ENCODE measurements at regions not wholly inside any gene's neighbourhood (a gene's known extent, or its start where the extent isn't known, plus 50 kb on each side); places are given as distances from the start of the nearest gene placed in this dataset.
"Not testable (repeated sequence)": the region's sequence is repeated elsewhere in the genome, so short reads cannot be mapped to it uniquely, and the experiment has no call there.

DNA sequence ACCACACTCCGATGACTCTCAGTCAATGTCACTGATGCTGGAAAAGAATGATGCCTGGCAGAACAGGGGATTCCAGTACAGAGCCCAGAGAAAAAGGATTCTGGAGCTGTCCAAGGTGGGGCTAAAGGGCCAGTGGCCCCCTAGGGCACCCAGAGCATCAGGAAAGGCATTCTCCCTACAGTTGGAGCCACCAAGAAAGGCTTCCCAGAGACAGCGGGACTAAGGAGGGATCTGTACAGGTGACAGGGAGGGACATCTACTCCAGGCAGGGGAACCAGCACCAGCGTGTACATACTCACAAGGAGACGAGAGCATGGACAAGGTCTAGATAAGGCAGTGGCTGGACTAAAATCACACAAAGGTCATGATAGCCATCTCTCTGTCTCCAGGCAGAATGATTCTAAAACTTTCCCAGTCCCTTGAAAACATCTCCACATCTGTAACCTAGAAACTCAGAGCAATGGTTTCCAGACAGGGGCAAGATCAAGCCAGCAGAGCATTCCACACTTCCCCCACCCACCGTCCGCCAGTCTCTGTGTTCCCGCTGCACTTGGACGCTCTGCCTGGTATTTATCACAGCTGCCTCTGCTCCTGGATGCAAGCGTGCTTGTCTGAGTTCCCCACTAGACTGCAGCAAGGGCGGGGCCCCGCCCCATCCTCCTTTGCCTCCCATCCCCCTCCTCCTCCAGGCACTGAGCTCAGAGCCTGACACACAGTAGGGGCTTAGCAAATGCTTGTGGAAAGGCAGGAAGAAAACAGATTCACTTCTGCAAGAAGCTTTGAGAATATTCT is 111.6 kb upstream of the ZC3H12A start:
- H3K9me3 ChIP-seq (ENCODE audit: control extremely low read depth in 1 of 3, control insufficient read depth in 2 of 3, insufficient read depth in 1 of 3, low read length in 2 of 3) = peaks cover 0 to 4% (median 0%) of the 10 kb centered on the region in 3 donors
- 42% methylated on average over 9 of the region's 11 CpGs for WGBS (ENCODE audit: insufficient coverage)
- Mint-ChIP-seq H3K4me1 (no peaks in the 10 kb centered on the region), H3K27me3 (peaks cover 49% of the 10 kb centered on the region), H3K9me3 (ENCODE audit: insufficient read depth) (no peaks in the 10 kb centered on the region), H3K4me3 (no peak overlapping the region), H3K27ac (no peak overlapping the region)
- no peaks in the 10 kb centered on the region for H4K20me1 ChIP-seq (ENCODE audit: control insufficient read depth, insufficient read depth, low read length, poor library complexity, severe bottlenecking)
- no peak for TF ChIP-seq EZH2 (IDR thresholded peaks at IDR 0.05; ENCODE audit: borderline replicate concordance, insufficient read depth, low read depth, low read length, poor library complexity, severe bottlenecking)
- no peak for TF ChIP-seq CTCF (IDR thresholded peaks at IDR 0.05)
- intact Hi-C loops (cut with micrococcal nuclease) = no loop called here
- ChIA-PET CTCF (no interaction called here), POLR2A (no interaction called here)
- ATAC-seq (ENCODE audit: low read depth) (no peak), DNase-seq (no peak)
- H3K9ac ChIP-seq (ENCODE audit: low read length) = no peak overlapping the region
- peaks cover 0 to 17% (median 3%) of the 10 kb centered on the region in 4 experiments for H3K27me3 ChIP-seq (replicated peaks in 1 of 4; ENCODE audit: control extremely low read depth in 1 of 4, control insufficient read depth in 3 of 4, insufficient read depth in 4 of 4, low read length in 3 of 4)
- H2AFZ ChIP-seq (ENCODE audit: insufficient read depth, low read depth, low read length, poor library complexity, severe bottlenecking) = no peak overlapping the region
- no peaks in the 10 kb centered on the region for H3K36me3 ChIP-seq (replicated peaks in 1 of 2; ENCODE audit: control extremely low read depth in 1 of 2, control insufficient read depth in 1 of 2, extremely low read depth in 1 of 2, insufficient read depth in 2 of 2, low read length in 1 of 2)
- no peak overlapping the region for H3K27ac ChIP-seq (ENCODE audit: low read length in 2 of 2)
- H3K79me2 ChIP-seq (ENCODE audit: control insufficient read depth, insufficient read depth, low read length) = no peaks in the 10 kb centered on the region
- no peak overlapping the region for H3K4me3 ChIP-seq (ENCODE audit: control extremely low read depth in 1 of 5, extremely low read depth in 1 of 5, insufficient read depth in 1 of 5, low read depth in 2 of 5, low read length in 4 of 5)
- no peak overlapping the region for H3K4me2 ChIP-seq (replicated peaks; ENCODE audit: low read depth, low read length, poor library complexity, severe bottlenecking)
- H3K4me1 ChIP-seq (ENCODE audit: control insufficient read depth in 2 of 2, insufficient read depth in 2 of 2, low read length in 2 of 2) = no peaks in the 10 kb centered on the region

GRCh38 chr1:37363535-37363934 is 110.8 kb upstream of the ZC3H12A start:
- TF ChIP-seq EZH2 (IDR thresholded peaks at IDR 0.05; ENCODE audit: borderline replicate concordance, insufficient read depth, low read depth, low read length, poor library complexity, severe bottlenecking) (no peak), CTCF (IDR thresholded peaks at IDR 0.05) (no peak)
- H3K9ac ChIP-seq (ENCODE audit: low read length) = no peak overlapping the region
- peaks cover 0 to 4% (median 0%) of the 10 kb centered on the region in 3 donors for H3K9me3 ChIP-seq (ENCODE audit: control extremely low read depth in 1 of 3, control insufficient read depth in 2 of 3, insufficient read depth in 1 of 3, low read length in 2 of 3)
- peaks cover 0 to 6% of the 10 kb centered on the region in 2 donors for H3K4me1 ChIP-seq (ENCODE audit: control insufficient read depth in 2 of 2, insufficient read depth in 2 of 2, low read length in 2 of 2)
- peaks cover 6% of the 10 kb centered on the region for H3K4me1 Mint-ChIP-seq
- WGBS (ENCODE audit: insufficient coverage) = 80% methylated on average over 3 of the region's 4 CpGs
- H3K27ac ChIP-seq (ENCODE audit: low read length in 2 of 2) = no peak overlapping the region
- intact Hi-C loops (cut with micrococcal nuclease) = no loop called here
- H3K27me3 ChIP-seq (replicated peaks in 1 of 4; ENCODE audit: control extremely low read depth in 1 of 4, control insufficient read depth in 3 of 4, insufficient read depth in 4 of 4, low read length in 3 of 4) = peaks cover 0 to 17% (median 3%) of the 10 kb centered on the region in 4 experiments
- CTCF ChIA-PET = no interaction called here
- H3K27ac Mint-ChIP-seq = no peak overlapping the region
- no peak overlapping the region for H3K4me2 ChIP-seq (replicated peaks; ENCODE audit: low read depth, low read length, poor library complexity, severe bottlenecking)
- no peaks in the 10 kb centered on the region for H3K36me3 ChIP-seq (replicated peaks in 1 of 2; ENCODE audit: control extremely low read depth in 1 of 2, control insufficient read depth in 1 of 2, extremely low read depth in 1 of 2, insufficient read depth in 2 of 2, low read length in 1 of 2)
- POLR2A ChIA-PET = no interaction called here
- ATAC-seq (ENCODE audit: low read depth) = no peak
- H3K4me3 ChIP-seq (ENCODE audit: control extremely low read depth in 1 of 5, extremely low read depth in 1 of 5, insufficient read depth in 1 of 5, low read depth in 2 of 5, low read length in 4 of 5) = no peak overlapping the region
- H3K27me3 Mint-ChIP-seq = peaks cover 43% of the 10 kb centered on the region
- no peaks in the 10 kb centered on the region for H4K20me1 ChIP-seq (ENCODE audit: control insufficient read depth, insufficient read depth, low read length, poor library complexity, severe bottlenecking)
- H3K79me2 ChIP-seq (ENCODE audit: control insufficient read depth, insufficient read depth, low read length) = no peaks in the 10 kb centered on the region
- H2AFZ ChIP-seq (ENCODE audit: insufficient read depth, low read depth, low read length, poor library complexity, severe bottlenecking) = no peak overlapping the region
- H3K9me3 Mint-ChIP-seq (ENCODE audit: insufficient read depth) = no peaks in the 10 kb centered on the region
- H3K4me3 Mint-ChIP-seq = no peak overlapping the region
- DNase-seq = no peak

GRCh38 chr1:37368665-37369315 is 105.6 kb upstream of the ZC3H12A start:
- H3K27ac ChIP-seq (ENCODE audit: low read length in 2 of 2); H3K79me2 ChIP-seq (ENCODE audit: control insufficient read depth, insufficient read depth, low read length); H2AFZ ChIP-seq (ENCODE audit: insufficient read depth, low read depth, low read length, poor library complexity, severe bottlenecking); H3K9me3 Mint-ChIP-seq (ENCODE audit: insufficient read depth); intact Hi-C loops (cut with micrococcal nuclease); H3K4me2 ChIP-seq (replicated peaks; ENCODE audit: low read depth, low read length, poor library complexity, severe bottlenecking); H3K9ac ChIP-seq (ENCODE audit: low read length); CTCF ChIA-PET; H3K36me3 ChIP-seq (replicated peaks in 1 of 2; ENCODE audit: control extremely low read depth in 1 of 2, control insufficient read depth in 1 of 2, extremely low read depth in 1 of 2, insufficient read depth in 2 of 2, low read length in 1 of 2); H3K27me3 ChIP-seq (replicated peaks in 1 of 4; ENCODE audit: control extremely low read depth in 1 of 4, control insufficient read depth in 3 of 4, insufficient read depth in 4 of 4, low read length in 3 of 4); H3K27me3 Mint-ChIP-seq; POLR2A ChIA-PET; ATAC-seq (ENCODE audit: low read depth); H3K4me3 ChIP-seq (ENCODE audit: control extremely low read depth in 1 of 5, extremely low read depth in 1 of 5, insufficient read depth in 1 of 5, low read depth in 2 of 5, low read length in 4 of 5); H4K20me1 ChIP-seq (ENCODE audit: control insufficient read depth, insufficient read depth, low read length, poor library complexity, severe bottlenecking); H3K9me3 ChIP-seq (ENCODE audit: control extremely low read depth in 1 of 3, control insufficient read depth in 2 of 3, insufficient read depth in 1 of 3, low read length in 2 of 3): not testable (repeated sequence)
- H3K4me3 Mint-ChIP-seq = peak overlapping the region; percentile 14
- WGBS (ENCODE audit: insufficient coverage) = 57% methylated on average over 1 of the region's 3 CpGs
- peaks cover 0 to 33% of the 10 kb centered on the region in 2 donors for H3K4me1 ChIP-seq (ENCODE audit: control insufficient read depth in 2 of 2, insufficient read depth in 2 of 2, low read length in 2 of 2)
- H3K27ac Mint-ChIP-seq = peak overlapping the region; percentile 83
- H3K4me1 Mint-ChIP-seq = peaks cover 25% of the 10 kb centered on the region
- peak; percentile 31 for DNase-seq
